Prostate gland (tissue), 2 donors: ENCODE measurements at regions not wholly inside any gene's neighbourhood (a gene's known extent, or its start where the extent isn't known, plus 50 kb on each side); places are given as distances from the start of the nearest gene placed in this dataset.
A peak's percentile ranks its signal among the peaks of the same experiment; 100 is the strongest.

Source experiments
- DNase-seq: peaks from one replicate; pipeline ENCODE4 v3.0.0-alpha.2; 2019; ENCODE audit warnings: low spot score
- H3K27ac ChIP-seq, 2 donors: fragments of 200-600 bp; sonication (generic); 2 replicates each; pipeline ENCODE4 v1.5.1; 2017 to 2019
- H3K27me3 ChIP-seq: fragments of 200-600 bp; sonication (generic); replicated peaks from 2 replicates; pipeline ENCODE4 v1.5.1; 2019; ENCODE audit not compliant: insufficient read depth
- H3K36me3 ChIP-seq, 2 donors: fragments of 200-600 bp; sonication (generic); 1 replicate in 1 of 2; 2 replicates in 1 of 2; pipeline versions ENCODE4 v1.5.1 to v1.8.1; 2017 to 2019
- H3K4me1 ChIP-seq: fragments of 200-600 bp; sonication (generic); replicated peaks from 2 replicates; pipeline ENCODE4 v1.5.1; 2019
- H3K4me3 ChIP-seq, 2 donors: fragments of 200-600 bp; sonication (generic); 2 replicates each; pipeline ENCODE4 v1.5.1; 2017 to 2019
- H3K9me3 ChIP-seq: fragments of 200-600 bp; sonication (generic); 2 replicates; pipeline ENCODE4 v1.5.1; 2017
- CTCF ChIP-seq, 4 experiments: fragments of 200-600 bp in 2 of 4; fragments of 450-650 bp in 2 of 4; sonication (generic) in 2 of 4; IDR thresholded peaks; 1 replicate in 3 of 4; 2 replicates in 1 of 4; pipeline ENCODE4 v1.5.1; 2016 to 2019; ENCODE audit warnings: antibody characterized with exemption in 4 of 4, mild to moderate bottlenecking in 2 of 4, moderate library complexity in 2 of 4
- POLR2A ChIP-seq: fragments of 450-650 bp; IDR thresholded peaks from one replicate; pipeline ENCODE4 v1.6.1; 2016; ENCODE audit warnings: antibody characterized with exemption, mild to moderate bottlenecking
- POLR2AphosphoS5 ChIP-seq: sonication (generic); formaldehyde crosslinking; IDR thresholded peaks from one replicate; pipeline ENCODE4 v1.6.1; 2017; ENCODE audit warnings: antibody characterized with exemption
- whole genome bisulfite sequencing: methylation state at CpG from one replicate; pipeline ENCODE4 v1.1.5; 2018; 5-methylcytosine and 5-hydroxymethylcytosine counted together
- intact Hi-C: fragments of 100-400 bp; cut with DNase I; formaldehyde crosslinking; loops from one replicate; pipeline ENCODE4 v1.14.2; 2022

GRCh38 chr11:71340086-71340606 is 87.8 kb upstream of the SHANK2 start:
- TF ChIP-seq POLR2A = no peak
- no peak for TF ChIP-seq POLR2AphosphoS5
- TF ChIP-seq CTCF (IDR thresholded peaks at IDR 0.05) = no peak
- no peak overlapping the region for H3K4me3 ChIP-seq
- H3K27ac ChIP-seq = no peak overlapping the region
- H3K9me3 ChIP-seq = no peaks in the 10 kb centered on the region
- no peaks in the 10 kb centered on the region for H3K4me1 ChIP-seq
- no peaks in the 10 kb centered on the region for H3K27me3 ChIP-seq
- intact Hi-C loops = no loop called here
- WGBS = 83% methylated on average over 12 of the region's 12 CpGs
- no peaks in the 10 kb centered on the region for H3K36me3 ChIP-seq
- DNase-seq = no peak

- intact Hi-C loops = no loop called here
- DNase-seq = peak; percentile 19
- Histone ChIP-seq H3K4me3 (no peak overlapping the region), H3K27ac (peak overlapping the region in 1 of 2 donors; percentile 16), H3K27me3 (no peaks in the 10 kb centered on the region), H3K9me3 (no peaks in the 10 kb centered on the region), H3K36me3 (no peaks in the 10 kb centered on the region), H3K4me1 (no peaks in the 10 kb centered on the region)
- 47% methylated on average over 14 of the region's 14 CpGs for WGBS
- TF ChIP-seq POLR2AphosphoS5 (peak; percentile 33), CTCF (IDR thresholded peaks at IDR 0.05) (no peak)
Observed at GRCh38 chr11:71339396-71339881, 87.1 kb upstream of the SHANK2 start.

- WGBS = 42% methylated on average over 12 of the region's 12 CpGs
- H3K27me3 ChIP-seq = no peaks in the 10 kb centered on the region
- no peaks in the 10 kb centered on the region for H3K4me1 ChIP-seq
- no peaks in the 10 kb centered on the region for H3K9me3 ChIP-seq
- intact Hi-C loops = no loop called here
- H3K27ac ChIP-seq = no peak overlapping the region
- no peak overlapping the region for H3K4me3 ChIP-seq
- TF ChIP-seq POLR2AphosphoS5 = no peak
- TF ChIP-seq POLR2A = no peak
- DNase-seq = no peak
- no peaks in the 10 kb centered on the region for H3K36me3 ChIP-seq
Observed at GRCh38 chr11:71338801-71339395, 86.5 kb upstream of the SHANK2 start.

GRCh38 chr11:71336996-71337754 is 84.8 kb upstream of the SHANK2 start:
- Histone ChIP-seq H3K4me1 (no peaks in the 10 kb centered on the region), H3K9me3 (no peaks in the 10 kb centered on the region), H3K27ac (no peak overlapping the region), H3K36me3 (no peaks in the 10 kb centered on the region), H3K27me3 (no peaks in the 10 kb centered on the region), H3K4me3 (no peak overlapping the region)
- DNase-seq = no peak
- intact Hi-C loops = no loop called here
- WGBS = 69% methylated on average over 12 of the region's 12 CpGs
- no peak for TF ChIP-seq POLR2A

- intact Hi-C loops = no loop called here
- H3K36me3 ChIP-seq = no peaks in the 10 kb centered on the region
- H3K9me3 ChIP-seq = no peaks in the 10 kb centered on the region
- TF ChIP-seq CTCF (IDR thresholded peaks at IDR 0.05) = no peak
- no peak for TF ChIP-seq POLR2AphosphoS5
- TF ChIP-seq POLR2A = no peak
- no peaks in the 10 kb centered on the region for H3K4me1 ChIP-seq
- H3K4me3 ChIP-seq = no peak overlapping the region
- H3K27ac ChIP-seq = no peak overlapping the region
- 74% methylated on average over 9 of the region's 9 CpGs for WGBS
- no peak for DNase-seq
- H3K27me3 ChIP-seq = no peaks in the 10 kb centered on the region
Observed at GRCh38 chr11:71336176-71336995, 84.0 kb upstream of the SHANK2 start.
